ENCODE measurements at regions not wholly inside any gene's neighbourhood (a gene's known extent, or its start where the extent isn't known, plus 50 kb on each side); places are given as distances from the start of the nearest gene placed in this dataset.

- no peak for TF ChIP-seq CTCF (IDR thresholded peaks at IDR 0.05)
- TF ChIP-seq POLR2A (IDR thresholded peaks at IDR 0.05), result no peak
Measured at GRCh38 chr6:4396044-4396443, 260.7 kb upstream of the ECI2 start.
